ENCODE measurements at regions not wholly inside any gene's neighbourhood (a gene's known extent, or its start where the extent isn't known, plus 50 kb on each side); places are given as distances from the start of the nearest gene placed in this dataset.

GRCh38 chr2:199696048-199696447 lies 154.9 kb downstream of the FTCDNL1 start:
- TF ChIP-seq ZNF558 (tag by site-specific recombination; IDR thresholded peaks at IDR 0.05) (no peak), ZNF274 (IDR thresholded peaks at IDR 0.05; ENCODE audit: low read length) (no peak), ZNF274 (tag by site-specific recombination; IDR thresholded peaks at IDR 0.05; ENCODE audit: borderline replicate concordance) (no peak), ZNF639 (tag by site-specific recombination; IDR thresholded peaks at IDR 0.05) (no peak), OSR2 (tag by site-specific recombination; IDR thresholded peaks at IDR 0.05) (no peak)

All from HEK293 (cell line).